Activated CD4-positive, alpha-beta T cell treated with anti-CD3 and anti-CD28 coated beads, Interleukin-2, Interleukin-6, amounts not matched to agents 100 ng/mL and 50 ng/mL, durations not matched to agents 16 hours and 8 hours (primary cell): ENCODE measurements at regions not wholly inside any gene's neighbourhood (a gene's known extent, or its start where the extent isn't known, plus 50 kb on each side); places are given as distances from the start of the nearest gene placed in this dataset.

Source experiments
- DNase-seq: peaks from one replicate; pipeline ENCODE4 v3.0.0-alpha.2; 2020

GRCh38 chr2:129248198-129248597, 731.3 kb upstream of the RAB6C start:
- no peak for DNase-seq

DNA sequence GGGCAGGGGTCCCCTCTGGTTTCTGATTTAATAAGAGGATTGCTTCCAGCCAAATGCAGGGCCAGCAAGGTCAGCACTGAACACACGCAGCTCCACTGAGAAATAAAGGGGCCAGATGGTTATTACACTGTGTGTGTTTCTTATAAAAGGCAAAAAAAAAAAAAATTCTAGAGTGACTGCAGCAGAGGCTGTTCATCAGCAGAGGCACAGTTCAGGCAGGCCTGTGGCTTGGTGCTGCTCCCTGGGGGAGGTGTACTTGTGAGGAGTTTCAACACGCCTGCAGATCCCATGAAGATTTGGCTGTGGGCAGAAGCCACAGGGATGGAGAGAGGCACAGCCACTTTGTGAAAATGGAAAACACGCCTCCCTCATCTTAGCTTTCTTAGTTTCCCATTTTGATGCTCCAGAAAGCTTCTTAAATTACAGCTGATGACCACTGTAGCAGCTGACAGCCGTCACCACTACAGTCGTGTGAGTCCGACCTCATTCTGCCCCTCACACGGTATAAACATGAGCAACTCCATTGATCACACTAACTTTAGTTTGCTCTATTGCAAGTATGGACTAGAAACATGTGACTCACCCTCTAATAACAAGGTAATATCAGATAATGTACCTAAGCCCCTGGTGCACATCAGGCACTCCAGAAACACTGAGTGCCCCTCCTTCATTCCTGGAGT, 726.5 kb upstream of the RAB6C start:
- DNase-seq: no peak

DNA sequence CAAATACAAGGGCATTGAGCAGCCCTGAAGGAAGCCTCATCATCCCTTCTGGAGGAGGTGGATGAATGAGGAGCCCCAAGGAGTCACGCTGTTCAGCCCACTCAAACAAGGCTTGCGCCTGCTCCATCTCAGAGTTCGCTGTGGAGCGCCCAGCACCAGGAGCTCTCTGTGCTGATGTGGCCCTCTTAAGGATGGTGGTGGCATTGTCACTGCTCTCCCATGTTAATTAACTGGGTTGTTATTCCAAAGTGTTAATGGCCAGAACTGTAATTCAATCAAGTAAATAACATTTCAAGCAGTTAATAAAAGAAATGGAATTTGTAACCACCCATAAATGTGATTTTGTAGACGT, 726.0 kb upstream of the RAB6C start:
- no peak for DNase-seq

GRCh38 chr2:129254718-129255117, 724.7 kb upstream of the RAB6C start:
- no peak for DNase-seq

- no peak for DNase-seq
These were observed 723.7 kb upstream of the RAB6C start for GRCh38 chr2:129255610-129256313.

GRCh38 chr2:129256642-129257041, 722.8 kb upstream of the RAB6C start:
- DNase-seq: no peak

DNA sequence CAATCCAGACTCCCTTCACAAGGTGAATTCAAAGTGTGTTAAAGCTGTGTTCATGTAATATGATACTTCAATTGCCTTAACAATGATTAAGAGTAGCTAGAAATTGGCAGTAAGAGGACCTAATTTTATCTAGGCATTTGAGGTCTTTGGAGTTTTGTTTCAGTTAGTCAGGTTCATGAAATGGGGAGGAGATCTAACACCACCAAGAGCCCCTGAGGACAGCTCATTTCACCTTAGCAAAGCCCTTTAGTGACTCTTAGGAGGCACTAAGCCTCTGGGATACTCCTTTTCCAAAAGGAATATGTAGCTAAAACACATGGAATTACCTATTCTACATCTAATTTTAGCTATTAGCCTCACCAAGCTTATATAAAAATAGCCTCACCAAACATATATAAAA, 716.5 kb upstream of the RAB6C start:
- DNase-seq: no peak

- DNase-seq: no peak
These were observed 715.5 kb upstream of the RAB6C start for GRCh38 chr2:129263939-129264338.

DNA sequence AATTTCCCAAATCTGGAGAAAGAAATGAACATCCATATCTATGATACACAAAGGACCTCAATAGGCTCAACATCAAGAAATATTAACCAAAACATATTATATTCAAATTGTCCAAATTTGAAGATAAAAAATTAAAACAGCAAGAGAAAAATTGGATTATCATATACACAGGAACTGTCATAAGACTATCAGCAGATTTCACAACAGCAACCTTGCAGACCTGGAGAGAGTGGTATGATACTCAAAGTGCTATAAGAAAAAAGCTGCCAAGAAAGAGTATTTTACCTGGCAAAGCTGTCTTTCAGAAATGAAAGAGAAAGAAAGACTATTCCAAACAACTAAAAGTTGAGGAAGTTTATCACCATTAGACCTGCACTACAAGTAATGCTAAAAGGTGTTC, 711.9 kb upstream of the RAB6C start:
- no peak for DNase-seq

DNA sequence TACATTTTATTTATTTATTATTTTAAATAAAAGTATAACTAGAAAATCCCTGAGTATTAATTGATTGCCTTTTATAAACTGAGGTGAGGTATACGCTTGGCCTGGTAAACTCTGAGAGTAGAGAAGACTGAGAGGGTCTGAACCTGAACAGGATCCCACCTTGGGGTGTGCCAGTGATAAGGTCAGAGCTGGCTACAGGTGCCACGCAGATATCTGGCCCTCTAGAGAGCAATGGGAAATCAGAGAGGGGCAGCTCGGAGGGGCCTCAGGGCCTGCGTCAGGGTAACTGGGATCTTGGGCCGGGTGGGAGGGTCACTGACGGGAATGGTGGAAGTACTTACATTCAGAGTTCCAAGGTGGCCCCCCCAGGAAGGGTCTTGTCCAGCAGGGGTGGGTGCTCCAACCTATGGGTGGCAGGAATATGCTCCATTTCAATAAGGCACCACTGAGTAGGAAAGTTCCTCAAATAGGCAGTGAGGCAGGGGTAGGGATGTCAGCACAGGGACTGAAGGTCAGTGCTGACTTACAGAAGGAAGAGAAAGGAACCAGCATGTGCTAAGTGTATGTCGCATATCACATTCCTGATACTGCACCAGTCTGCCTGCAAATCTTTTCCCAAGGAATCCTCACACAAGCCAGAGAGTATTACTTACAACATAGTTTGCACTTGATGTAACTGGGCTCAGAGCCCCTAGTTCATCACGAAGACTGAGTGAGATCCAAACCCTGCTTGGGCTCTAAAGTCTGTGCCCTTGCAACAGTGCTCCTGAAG, 706.0 kb upstream of the RAB6C start:
- no peak for DNase-seq

GRCh38 chr2:129274038-129274415, 705.4 kb upstream of the RAB6C start:
- no peak for DNase-seq

DNA sequence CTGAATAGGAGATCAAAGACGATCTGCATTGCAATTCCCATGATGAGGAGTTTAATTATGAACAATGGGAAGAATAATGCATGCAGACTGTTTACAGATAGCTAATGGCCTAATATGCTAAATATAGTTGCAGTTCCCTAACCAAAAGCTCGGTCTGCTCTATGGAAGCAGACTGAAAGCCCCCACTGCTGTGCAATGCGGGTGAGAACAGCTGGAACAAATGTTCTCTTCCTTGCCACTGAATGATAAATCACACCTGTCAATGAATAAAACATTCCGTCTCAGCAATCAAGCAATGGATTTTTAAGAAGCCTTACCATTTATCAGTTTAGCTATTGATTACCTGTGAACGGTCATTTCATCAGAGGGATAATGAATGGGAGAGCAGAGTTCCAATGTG, 704.5 kb upstream of the RAB6C start:
- no peak for DNase-seq

- no peak for DNase-seq
These were observed 703.8 kb upstream of the RAB6C start for GRCh38 chr2:129275706-129276105.

GRCh38 chr2:129276978-129277584, 702.4 kb upstream of the RAB6C start:
- no peak for DNase-seq

DNA sequence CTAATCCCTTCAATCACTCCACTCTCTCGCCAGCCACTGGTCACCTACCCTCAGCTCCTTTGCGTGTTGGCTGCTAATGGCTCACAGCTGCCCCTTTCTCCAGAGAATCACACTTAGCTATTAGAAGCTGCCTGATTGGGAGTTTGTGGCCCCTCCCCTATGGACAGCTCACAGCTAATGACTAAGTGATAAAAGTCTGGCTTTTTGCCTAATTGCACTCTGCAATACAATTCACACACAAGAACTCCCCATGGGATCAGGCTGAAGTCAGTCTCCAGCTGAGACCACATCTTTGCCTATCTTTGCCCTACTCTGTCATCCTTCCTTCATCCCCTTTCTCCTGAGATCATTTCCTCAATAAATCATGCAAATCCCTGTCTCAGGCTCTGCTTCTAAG, 701.9 kb upstream of the RAB6C start:
- DNase-seq: no peak

- DNase-seq: no peak
These were observed 697.5 kb upstream of the RAB6C start for GRCh38 chr2:129281791-129282530.

- DNase-seq: no peak
These were observed 694.5 kb upstream of the RAB6C start for GRCh38 chr2:129285012-129285411.

DNA sequence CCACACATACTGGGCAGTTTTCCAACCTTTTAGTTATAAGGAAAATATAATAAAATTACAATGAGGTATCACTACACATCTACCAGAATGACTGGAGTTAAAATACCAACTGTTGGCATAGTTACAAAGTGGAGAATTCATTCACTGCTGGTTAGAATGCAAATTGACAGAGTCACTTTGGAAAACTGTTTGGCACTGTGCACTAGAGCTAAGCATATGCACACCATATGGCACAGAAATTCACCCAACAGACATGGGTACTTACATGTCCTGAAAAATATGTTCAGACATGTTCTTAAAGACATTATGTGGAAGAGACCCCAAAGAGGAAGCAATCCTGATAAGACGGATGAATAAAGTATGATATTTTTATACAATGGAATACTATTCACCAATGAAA, 686.1 kb upstream of the RAB6C start:
- DNase-seq: no peak

GRCh38 chr2:129296396-129296795, 683.1 kb upstream of the RAB6C start:
- DNase-seq: no peak

DNA sequence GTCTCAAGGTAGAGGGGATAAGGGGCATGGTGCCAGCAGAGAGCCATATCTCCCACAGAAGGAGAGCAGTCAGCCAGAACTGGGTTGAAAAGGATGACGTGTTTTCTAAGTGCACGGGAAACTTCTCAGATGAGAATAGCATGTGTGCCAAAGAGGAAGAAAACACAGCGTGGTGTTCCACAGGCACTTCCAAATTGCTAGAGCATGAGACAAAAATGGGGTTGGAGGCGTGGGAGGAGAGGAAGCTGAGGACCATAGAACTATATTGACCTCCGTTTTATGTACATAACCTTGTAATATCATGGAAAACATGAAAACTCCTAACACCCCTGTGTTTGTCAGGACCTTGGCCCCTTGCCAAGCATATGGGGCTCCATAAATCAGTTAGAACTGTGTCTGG, 682.7 kb upstream of the RAB6C start:
- DNase-seq: no peak

- no peak for DNase-seq
These were observed 682.0 kb upstream of the RAB6C start for GRCh38 chr2:129297430-129297829.

DNA sequence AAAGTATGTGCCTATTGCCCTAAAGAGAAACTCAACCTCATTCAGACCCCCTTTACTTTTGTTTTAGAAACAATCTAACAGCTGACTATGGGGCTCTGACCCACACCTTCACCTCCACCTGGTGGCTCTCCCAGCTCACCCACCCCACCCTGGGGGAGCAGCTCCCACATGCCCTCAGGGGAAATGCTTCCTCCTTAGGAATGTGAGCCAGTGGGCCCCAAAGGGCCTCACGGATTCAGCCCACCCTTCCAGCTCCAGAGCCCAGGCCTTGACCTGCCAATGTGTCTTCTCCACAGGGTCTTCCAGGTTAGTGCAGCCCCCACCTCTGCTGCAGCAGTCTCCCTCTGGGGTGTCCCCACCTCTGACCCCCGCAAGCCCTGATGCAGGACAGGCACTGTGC, 680.1 kb upstream of the RAB6C start:
- DNase-seq: no peak

GRCh38 chr2:129299756-129300155, 679.7 kb upstream of the RAB6C start:
- DNase-seq: no peak
